ENCODE measurements at regions not wholly inside any gene's neighbourhood (a gene's known extent, or its start where the extent isn't known, plus 50 kb on each side); places are given as distances from the start of the nearest gene placed in this dataset.
"Not testable (repeated sequence)": the region's sequence is repeated elsewhere in the genome, so short reads cannot be mapped to it uniquely, and the experiment has no call there.

DNA sequence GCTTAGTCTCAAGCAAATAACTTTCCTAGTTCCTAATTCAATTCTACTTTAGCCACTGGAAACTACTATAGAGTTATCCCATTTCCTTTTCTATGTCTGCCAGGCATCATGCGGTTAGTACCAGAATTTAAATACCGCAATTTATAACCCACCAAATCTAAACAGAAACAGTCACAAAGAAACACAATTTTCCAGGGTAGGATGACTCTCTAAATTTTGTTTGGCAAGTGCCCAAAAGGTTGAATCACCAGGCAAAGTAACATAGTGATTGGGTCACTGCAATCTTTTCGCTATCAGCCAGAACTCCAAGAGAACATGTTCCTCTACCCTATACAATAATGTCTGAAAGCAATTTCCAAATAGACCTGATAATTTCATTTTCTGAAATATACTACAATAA, 240.2 kb upstream of the GRIA3 start:
- DNase-seq: no peak

DNA sequence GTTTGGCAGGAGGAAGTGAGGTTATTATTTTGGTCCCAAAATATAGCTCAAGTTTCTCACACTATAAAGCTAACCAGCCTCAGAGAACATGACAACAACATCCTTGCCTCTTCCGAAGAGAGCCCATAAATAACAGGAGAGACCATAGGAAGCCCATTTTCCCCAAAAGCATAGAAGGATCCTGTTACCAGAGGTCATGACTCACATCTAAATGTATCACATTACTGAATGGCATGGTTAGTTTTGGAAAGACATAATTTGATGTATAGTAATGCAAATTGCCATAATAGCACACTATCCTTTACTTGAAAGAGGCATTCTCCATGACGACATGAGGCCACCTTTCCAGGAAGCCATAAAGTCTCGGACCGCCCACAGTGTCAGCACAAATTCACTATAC, 238.8 kb upstream of the GRIA3 start:
- DNase-seq: no peak

DNA sequence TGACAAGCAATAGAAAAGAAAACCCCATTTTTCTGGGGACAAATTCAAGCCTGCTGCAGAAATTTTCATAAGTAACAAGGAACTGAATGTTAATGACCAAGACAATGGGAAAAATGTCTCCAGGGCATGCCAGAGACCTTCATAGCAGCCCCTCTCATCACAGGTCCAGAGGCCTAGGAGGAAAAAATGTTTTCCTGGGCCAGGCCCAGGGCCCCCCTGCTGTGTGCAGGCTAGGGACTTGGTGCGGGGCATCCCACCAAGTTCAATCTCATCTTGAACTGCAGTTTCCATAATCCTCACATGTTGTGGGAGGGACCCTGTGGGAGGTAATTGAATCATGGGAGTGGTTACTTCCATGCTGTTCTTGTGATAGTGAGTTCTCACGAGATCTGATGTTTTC, 211.5 kb upstream of the GRIA3 start:
- DNase-seq: no peak

DNA sequence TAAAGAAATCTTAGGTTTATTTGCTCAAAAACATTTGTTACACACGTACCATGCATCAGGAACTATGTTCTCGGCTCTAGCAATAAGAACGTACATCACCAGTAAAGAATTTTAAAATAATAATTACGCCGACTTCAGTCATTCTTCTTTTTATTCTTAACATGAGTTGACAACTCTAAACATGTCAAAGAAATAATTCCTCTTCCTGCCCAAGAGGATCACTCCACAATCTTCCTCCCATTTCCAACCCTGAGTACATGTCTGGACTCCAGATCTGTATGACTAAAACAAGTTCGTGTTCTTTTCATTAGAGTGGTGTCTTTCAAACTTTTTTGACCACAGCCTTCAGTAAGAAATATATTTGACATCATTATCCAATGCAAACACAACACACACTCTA, 201.6 kb upstream of the GRIA3 start:
- no peak for DNase-seq

DNA sequence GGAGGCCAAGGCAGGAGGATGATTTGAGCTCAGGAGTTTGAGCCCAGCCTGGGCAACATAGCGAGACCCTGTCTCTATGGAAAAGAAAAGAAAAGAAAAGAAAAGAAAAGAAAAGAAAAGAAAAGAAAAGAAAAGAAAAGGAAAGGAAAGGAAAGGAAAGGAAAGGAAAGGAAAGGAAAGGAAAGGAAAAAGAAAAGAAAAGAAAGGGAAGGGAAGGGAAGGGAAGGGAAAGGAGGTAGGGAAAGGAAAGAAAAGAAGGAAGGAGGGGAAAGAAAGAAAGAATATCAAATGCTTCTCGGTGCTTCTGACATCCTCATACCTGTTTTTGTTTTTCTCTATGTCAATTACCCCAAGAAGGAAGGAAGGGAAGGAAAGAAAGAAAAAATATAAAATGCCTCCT, 181.2 kb upstream of the GRIA3 start:
- not testable (repeated sequence) for DNase-seq

DNA sequence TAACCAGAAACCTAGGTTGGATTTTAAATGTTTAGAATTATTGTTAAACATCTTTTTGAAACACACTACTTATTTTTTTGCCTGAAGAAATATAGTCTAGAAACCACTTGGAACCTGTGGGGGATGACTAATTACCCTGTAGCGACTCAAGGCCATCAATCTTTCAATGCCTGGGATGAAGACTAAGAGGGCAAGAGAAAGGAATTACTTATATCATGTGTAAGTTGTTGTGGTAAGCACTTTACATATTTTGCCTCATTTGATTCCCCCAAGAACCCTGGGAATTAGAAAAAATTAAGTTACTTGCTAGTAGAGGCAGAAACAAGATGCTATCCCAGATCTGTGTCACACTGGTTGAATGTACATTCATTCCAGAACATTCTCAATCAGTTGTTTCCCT, 170.9 kb upstream of the GRIA3 start:
- DNase-seq: no peak

DNA sequence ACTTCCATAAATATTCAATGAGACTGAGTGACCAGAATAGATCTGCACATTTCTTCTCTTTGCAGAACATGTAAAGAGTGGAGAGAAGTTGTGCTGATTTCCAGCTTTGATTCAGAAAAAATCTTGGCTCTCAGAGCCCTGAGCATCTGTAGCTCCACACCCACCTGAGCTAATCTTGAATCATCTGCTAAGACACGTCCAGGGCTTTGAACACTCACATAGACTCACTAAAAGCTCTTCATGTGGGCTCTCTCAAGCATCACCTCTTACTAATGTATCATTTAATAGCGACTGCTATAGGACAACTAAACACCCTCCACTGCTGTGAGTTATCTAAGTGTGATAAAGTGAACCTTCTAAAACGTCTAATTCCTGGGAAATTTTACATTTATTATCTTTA, 147.7 kb upstream of the GRIA3 start:
- no peak for DNase-seq

DNA sequence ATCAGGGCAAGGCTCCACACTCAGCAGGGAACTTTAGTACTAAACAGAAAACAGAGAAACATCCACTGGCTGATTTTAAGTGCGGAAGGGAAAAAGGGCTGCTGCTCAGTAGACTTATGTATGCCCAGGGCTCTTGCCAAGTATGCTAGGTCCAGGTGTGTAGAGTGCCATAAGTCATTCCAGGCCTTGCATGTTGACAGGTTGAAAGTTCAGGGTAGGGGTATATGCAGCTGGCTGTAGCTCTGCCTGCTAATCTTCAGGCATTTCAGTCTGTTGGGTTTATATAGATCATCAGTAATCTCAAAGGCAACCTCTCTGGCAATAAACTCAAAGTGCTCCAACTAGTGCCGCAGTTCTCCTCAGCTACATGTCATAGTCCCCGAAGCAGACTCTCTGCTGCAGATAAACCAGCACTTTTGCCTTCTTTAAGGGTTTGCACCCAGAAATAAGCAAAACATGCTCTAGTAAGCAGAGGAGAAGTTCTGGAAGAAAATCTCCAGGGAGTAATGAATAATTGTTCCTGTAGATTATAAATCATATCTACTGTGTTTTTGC, 134.9 kb upstream of the GRIA3 start:
- DNase-seq: no peak

DNA sequence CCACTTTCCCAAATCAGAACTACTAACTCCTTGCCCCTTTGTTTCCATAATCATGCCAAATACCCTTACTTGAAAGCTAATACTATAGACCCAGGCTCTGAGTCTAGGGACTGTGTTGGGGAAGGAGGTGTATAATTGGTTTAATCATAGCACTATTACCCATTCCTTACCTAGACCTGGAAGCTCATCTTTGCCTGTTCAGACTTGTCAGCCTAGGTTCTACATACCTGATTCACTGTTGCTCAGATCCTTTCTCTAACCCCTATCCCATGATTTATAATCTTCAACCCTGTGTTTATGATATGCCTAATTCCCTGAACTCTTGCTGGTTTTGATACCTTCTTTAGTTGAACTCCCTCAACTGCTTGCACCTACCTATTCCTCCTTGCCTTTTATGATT, 123.1 kb upstream of the GRIA3 start:
- DNase-seq: no peak

DNA sequence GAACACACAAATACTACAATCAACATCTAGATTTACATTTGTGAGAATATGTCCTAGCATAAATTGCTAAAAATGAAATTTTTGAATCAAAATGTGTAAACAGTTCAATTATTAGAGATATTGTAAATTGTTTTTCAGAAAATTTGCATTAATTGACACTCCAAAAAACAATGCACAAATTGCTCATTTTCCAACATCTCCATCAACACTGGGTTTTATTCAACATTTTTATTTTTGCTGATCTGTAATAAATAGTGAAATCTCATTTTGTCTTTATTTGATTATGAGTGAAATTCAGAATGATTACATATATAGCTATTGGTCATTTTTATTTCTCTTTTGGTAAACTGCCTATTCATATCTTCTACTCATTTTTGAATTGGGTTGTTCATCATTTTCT, 120.0 kb upstream of the GRIA3 start:
- no peak for DNase-seq

DNA sequence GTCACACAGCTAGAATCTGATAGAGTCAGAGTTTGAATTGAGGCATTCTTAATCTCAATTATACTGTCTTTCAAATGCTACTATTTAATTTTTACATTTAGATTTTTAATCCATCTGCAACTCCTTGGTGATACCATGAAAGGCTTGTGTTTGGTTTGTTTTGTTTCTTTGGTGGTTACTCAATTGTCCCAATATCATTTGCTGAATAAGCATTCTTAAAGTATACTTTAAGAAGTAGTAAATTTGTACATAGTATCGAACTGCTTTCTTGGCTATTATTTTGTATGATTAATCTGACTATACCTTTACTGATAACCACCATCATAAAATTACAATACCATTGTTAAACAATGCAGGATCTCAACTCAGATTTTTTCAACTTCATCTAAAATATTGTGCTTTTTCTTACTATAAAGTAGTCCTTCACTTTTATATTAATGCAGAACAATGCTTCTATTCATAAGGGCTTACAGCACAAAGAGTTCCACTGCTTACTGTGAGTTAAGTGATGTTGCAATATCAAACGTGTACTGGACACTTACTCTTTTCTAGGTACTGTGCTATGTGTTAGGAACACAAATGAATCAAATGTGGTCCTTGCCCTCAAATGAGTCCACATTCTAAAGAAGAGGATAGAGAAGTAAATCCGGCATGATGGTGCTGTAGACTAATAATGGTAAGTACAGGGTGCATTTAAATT, 111.2 kb upstream of the GRIA3 start:
- no peak for DNase-seq

DNA sequence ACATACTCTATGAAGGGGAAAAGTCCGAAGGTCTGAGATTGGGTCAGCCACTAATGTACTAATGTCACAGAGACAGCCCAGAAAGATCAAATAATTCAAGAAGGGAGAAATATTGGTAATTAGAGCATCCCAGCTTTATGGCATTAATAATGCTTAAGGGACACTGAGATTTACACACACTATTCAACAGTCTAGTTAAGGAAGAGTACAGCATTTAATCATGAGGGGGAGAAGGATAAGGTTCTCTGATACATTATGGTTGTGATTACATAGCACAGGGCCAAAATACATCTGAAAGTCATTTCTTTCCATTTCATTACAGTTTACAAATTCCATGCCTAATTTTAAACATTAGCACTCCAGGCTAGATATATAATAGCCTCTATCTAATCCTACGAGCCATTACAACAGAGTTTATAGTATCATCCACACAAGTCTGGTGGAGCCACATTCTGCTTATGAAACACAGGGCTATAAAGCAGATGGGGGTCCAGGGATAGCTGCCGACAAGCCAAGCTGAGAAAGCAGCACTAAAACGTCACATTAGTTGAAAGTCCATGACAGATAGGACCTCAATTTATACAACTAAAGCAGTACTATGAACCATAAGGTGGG, 108.0 kb upstream of the GRIA3 start:
- no peak for DNase-seq

DNA sequence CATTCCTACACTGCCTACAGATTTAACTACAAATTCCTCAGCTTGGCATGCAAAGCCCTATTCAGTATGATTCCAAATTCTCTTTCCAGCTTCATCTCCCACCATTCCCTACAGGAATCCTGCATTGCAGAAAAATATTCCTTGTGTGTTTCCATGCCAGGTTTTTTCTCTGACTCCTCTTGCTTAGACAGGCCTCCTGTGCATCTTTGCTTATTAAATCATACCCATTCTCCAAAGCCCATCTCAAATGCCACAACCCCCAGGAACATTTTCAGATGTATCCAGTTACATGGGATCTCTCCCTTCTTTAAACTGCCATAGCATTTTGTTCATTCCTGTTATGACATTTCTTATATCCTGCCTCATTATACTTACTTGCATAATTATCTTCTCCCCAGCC, 106.4 kb upstream of the GRIA3 start:
- DNase-seq: no peak

DNA sequence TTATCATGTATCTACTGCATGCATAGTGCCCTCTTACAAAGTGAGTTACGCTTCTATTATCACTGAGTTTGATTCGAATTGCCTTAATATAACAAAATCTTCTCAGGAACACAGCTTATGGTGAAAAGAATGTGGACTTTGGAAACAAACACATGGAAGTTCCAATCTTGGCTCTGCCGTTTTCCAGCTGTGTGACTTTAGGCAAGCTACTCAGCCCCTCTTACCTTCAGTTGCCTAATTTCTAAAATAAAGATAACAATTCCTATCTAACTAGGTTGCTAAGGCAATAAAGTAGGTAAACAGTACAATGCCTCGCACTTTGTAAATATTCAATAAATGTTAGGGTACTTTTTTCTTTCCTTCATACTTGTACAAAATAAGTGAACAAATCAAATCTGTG, 104.0 kb upstream of the GRIA3 start:
- no peak for DNase-seq

DNA sequence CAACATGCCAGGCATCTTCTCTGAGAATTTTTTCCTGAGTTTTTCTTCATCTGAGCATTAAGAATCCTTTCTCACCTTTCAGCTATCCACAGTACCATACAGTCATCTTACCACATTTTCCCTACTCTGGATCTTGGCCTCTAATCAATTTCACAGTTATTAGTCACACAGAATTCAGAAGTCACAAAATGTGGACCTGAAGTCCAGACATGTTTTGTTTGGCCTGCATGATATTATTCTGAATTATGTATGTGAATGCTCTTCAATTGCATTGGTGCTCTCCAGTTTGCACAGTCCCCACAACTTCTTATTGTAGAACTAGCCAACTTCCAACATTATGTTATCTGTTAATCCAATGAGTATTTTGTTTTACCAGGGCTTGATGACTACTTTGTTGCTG, 102.3 kb upstream of the GRIA3 start:
- DNase-seq: no peak

DNA sequence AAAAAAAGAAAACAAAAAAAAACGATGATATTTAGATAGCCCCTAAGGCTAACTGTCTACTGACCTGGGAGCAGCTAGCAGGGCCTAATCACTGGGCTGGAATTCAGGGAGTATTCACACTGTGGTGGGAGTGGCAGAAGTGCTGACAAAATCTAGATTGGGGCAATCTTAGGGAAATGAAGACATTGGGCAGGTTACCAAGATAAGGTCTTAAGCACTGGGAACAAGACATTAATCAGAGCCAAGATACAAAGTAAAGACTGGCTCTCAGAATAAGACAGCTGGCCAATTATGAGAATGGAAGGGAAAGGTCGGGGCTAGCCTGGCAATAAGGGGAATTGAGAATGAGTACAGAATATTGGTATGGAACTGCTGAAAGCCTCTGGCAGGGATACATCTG, 100.2 kb upstream of the GRIA3 start:
- no peak for DNase-seq

DNA sequence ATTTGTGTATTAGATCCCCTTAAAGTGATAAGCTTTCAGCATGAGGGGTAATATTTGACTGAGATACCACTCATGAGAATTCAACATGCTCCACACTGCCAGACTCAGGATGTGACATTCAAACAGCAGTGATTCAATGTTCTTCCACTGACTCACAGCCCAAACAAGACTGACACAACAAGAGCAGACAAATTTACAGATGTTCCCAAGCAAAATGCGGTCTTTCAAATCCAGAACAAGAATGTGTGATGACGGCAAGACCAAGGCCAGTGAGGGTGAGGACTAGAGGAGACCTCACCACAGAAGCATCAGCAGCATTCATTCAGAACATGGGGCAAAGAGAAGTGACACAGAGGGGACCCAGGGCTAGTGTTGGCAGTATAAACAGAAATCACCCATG, 99.3 kb upstream of the GRIA3 start:
- DNase-seq: no peak

DNA sequence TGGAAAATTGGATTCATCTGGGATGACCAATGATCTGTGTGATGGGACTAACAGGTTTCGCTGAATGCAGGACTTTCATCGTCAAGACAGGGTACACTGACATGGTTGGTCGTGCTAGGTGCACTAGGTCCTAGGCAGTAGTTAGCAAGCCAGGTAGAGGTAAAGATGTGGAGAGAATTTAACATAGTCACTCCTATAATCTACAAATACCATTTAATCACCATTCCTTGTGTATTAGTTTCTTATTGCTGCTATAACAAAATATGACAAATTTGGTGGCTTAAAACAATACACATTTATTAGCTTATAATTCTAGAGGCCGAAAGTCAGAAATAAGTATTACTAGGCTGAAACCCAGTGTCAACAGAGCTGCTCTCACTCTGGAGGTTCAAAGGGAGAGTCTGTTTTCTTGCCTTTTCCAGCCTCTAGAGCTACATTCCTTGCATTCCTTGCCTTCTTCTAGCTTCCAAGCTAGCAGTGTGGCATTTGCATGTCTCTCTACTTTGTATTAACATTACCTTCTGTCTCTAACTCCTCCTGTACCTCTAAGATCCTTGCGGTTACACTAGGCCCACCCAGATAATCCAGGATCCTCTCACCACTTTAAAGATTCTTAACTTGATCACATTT, 98.7 kb upstream of the GRIA3 start:
- no peak for DNase-seq

DNA sequence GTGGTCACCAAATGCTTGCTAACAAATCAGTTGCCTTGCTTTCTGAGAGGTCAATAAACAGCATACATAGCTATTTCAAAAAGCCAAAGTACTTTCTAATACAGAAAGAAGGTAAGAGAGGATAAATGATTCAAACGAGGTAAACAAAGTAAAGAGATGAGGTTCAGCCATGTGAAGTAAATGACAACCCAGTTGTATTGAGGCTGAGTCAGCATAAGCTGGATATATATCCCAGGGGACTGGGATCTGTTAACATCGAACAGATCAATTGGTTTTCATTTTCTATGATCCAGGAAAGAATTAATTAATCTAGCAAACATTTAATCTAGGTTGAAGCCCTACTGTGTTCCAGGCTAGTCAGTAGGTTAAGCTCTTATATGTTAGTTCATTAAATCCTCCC, 97.3 kb upstream of the GRIA3 start:
- DNase-seq: no peak

DNA sequence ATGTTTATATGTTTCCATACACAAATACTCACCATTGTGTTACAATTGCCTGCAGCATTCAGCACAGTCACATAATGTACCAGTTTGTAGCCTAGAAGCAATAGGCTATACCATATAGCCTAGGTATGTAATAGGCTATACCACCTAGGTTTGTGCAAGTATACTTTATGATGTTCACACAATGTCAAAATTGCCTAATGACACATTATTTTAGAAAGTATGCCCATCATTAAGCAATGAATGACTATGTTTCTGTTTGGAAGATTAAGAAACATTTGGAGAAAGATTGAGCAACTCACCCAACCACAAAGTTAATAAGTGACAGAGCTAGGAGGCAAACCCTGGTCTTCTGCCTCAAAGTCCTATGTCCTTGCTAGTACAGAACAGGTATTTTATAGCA, 96.8 kb upstream of the GRIA3 start:
- no peak for DNase-seq

DNA sequence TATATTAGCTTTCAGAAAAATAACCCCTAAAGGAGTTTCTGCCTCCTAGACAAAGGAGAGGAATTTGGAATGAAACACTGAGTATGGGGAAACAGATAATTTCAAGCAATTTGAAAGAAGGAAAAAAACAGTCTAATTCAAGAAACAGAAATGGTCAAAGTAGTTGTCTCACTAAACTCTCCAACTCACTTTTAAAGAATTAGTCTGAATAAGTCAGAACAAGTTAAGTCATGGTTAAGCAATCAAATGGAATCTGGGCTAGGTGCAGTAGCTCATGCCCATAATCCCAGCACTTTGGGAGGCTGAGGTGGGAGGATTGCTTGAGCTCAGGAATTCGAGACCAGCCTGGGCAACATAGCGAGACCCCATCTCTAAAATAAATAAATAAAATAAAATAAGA, 95.7 kb upstream of the GRIA3 start:
- no peak for DNase-seq

DNA sequence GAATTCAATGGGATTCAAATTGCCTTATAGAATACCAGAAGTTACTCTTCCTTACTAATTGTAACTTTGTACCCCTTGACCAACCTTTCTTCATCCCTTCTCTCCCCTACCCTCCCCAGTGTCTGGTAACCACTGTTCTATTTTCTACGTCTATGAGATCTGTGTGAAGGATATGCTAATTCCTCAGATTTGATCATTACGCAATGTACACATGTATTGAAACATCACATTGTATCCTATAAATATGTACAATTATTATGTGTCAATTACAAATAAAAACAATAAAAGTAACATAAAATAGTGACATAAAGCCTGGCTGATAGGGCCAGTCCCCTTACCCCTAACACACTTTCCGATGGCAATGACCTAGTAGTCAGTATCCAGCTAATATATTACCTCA, 95.1 kb upstream of the GRIA3 start:
- no peak for DNase-seq

DNA sequence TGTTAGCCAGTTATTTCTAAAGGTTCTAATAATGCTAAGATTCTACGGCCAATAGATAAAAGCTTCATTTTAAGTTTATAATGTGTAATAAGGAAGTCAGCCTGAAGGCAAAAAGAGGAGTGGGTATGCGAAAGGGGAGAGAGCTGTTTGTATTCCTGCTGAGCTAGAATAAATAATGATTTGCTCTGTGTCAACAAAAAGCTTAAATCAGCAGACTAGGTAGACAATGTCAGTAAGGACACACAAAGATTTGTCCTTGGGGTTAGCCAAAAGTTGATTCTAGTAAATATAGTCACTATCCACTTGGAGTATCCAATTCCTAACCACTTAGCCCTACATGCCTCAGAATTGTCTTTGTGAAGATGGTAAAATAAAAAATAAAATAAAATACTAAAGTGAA, 90.3 kb upstream of the GRIA3 start:
- no peak for DNase-seq

Data from right kidney (tissue), 1 donor.